ENCODE measurements at regions not wholly inside any gene's neighbourhood (a gene's known extent, or its start where the extent isn't known, plus 50 kb on each side); places are given as distances from the start of the nearest gene placed in this dataset.

GRCh38 chr14:66231820-66232219 is 254.4 kb upstream of the CCDC196 start:
- no peak for TF ChIP-seq CTCF (IDR thresholded peaks at IDR 0.05)
- TF ChIP-seq POLR2AphosphoS5 (IDR thresholded peaks at IDR 0.05), result no peak
